OCI-LY7 (cell line): ENCODE measurements at regions not wholly inside any gene's neighbourhood (a gene's known extent, or its start where the extent isn't known, plus 50 kb on each side); places are given as distances from the start of the nearest gene placed in this dataset.

Experiments
- BruUV-seq: library from RNA; stranded (reverse); fragments of 400-500 nt; replicated peaks from 2 replicates; lab custom pipeline; 2021; lab: Mats Ljungman, UMichigan
- CTCF ChIA-PET: fragments of 300-600 bp; sonication (Branson Sonifier 250); formaldehyde crosslinking; loops from one replicate; lab custom pipeline; 2022; ENCODE audit warnings: antibody characterized with exemption; ENCODE audit not compliant: unreplicated experiment; lab: Charles Lee
- POLR2A ChIA-PET: fragments of 300-600 bp; sonication (Branson Sonifier 250); formaldehyde crosslinking; loops from one replicate; lab custom pipeline; 2022; ENCODE audit warnings: antibody characterized with exemption; lab: Charles Lee
- DNase-seq: peaks from one replicate; pipeline ENCODE4 v3.0.0-alpha.2; 2015; ENCODE audit warnings: low spot score
- H2AFZ ChIP-seq: fragments of 200-600 bp; sonication (generic), shearing (Covaris generic); 2 replicates; pipeline ENCODE4 v1.6.1; 2014; ENCODE audit warnings: mild to moderate bottlenecking, antibody characterized with exemption, low read length, moderate library complexity
- H3K27ac ChIP-seq: fragments of 200-600 bp; sonication (generic); 2 replicates; pipeline ENCODE4 v1.5.1; 2014; ENCODE audit warnings: mixed run types, low read depth, mild to moderate bottlenecking, moderate library complexity, low read length, inconsistent platforms; ENCODE audit not compliant: poor library complexity, severe bottlenecking
- H3K36me3 ChIP-seq: fragments of 200-600 bp; sonication (generic); 2 replicates; pipeline ENCODE4 v1.6.1; 2014; ENCODE audit warnings: mild to moderate bottlenecking, antibody characterized with exemption, low read length, moderate library complexity, mixed read lengths; ENCODE audit not compliant: insufficient read depth
- H3K4me1 ChIP-seq: fragments of 200-600 bp; sonication (generic); 2 replicates; pipeline ENCODE4 v1.5.1; 2014; ENCODE audit warnings: mild to moderate bottlenecking, low read length; ENCODE audit not compliant: insufficient read depth, poor library complexity, severe bottlenecking
- H3K4me2 ChIP-seq: fragments of 200-600 bp; sonication (generic); 2 replicates; pipeline ENCODE4 v1.6.1; 2014; ENCODE audit warnings: mild to moderate bottlenecking, low read length
- H3K4me3 ChIP-seq: fragments of 200-600 bp; sonication (generic); 2 replicates; pipeline ENCODE4 v1.5.1; 2014; ENCODE audit warnings: mild to moderate bottlenecking, low read depth, low read length; ENCODE audit not compliant: poor library complexity, severe bottlenecking
- H3K79me2 ChIP-seq: fragments of 200-600 bp; sonication (generic); 2 replicates; pipeline ENCODE4 v1.6.1; 2016; ENCODE audit warnings: low read depth, mild to moderate bottlenecking, low read length, moderate library complexity, mixed read lengths; ENCODE audit not compliant: insufficient read depth
- H3K9me2 ChIP-seq: fragments of 200-600 bp; sonication (generic); 2 replicates; pipeline ENCODE4 v1.6.1; 2016; ENCODE audit warnings: mild to moderate bottlenecking, low read length, mixed read lengths; ENCODE audit not compliant: insufficient read depth
- H3K9me3 ChIP-seq: fragments of 200-600 bp; sonication (generic); 2 replicates; pipeline ENCODE4 v1.6.1; 2014; ENCODE audit warnings: mild to moderate bottlenecking, mixed run types, low read length, mixed read lengths
- H4K20me1 ChIP-seq: fragments of 200-600 bp; sonication (generic); 2 replicates; pipeline ENCODE4 v1.6.1; 2014; ENCODE audit warnings: mild to moderate bottlenecking, antibody characterized with exemption, low read length, moderate library complexity, mixed read lengths; ENCODE audit not compliant: insufficient read depth
- EZH2phosphoT487 ChIP-seq: fragments of 200-600 bp; sonication (generic); IDR thresholded peaks from 2 replicates; pipeline ENCODE4 v1.6.1; 2018; ENCODE audit warnings: low read depth, borderline replicate concordance, mild to moderate bottlenecking, mixed run types, antibody characterized with exemption, low read length, moderate library complexity, mixed read lengths
- intact Hi-C: fragments of 100-400 bp; cut with micrococcal nuclease; formaldehyde crosslinking; loops from one replicate; pipeline ENCODE4 v1.10.0; 2022; ENCODE audit not compliant: unreplicated experiment
- TF ChIP-seq, protein P1 (sequence below): fragments of 200-600 bp; sonication (generic); conservative IDR thresholded peaks from 2 replicates; pipeline ENCODE4 v1.5.1; 2014; ENCODE audit warnings: mild to moderate bottlenecking, antibody characterized with exemption, low read length, moderate library complexity, mixed read lengths

DNA sequence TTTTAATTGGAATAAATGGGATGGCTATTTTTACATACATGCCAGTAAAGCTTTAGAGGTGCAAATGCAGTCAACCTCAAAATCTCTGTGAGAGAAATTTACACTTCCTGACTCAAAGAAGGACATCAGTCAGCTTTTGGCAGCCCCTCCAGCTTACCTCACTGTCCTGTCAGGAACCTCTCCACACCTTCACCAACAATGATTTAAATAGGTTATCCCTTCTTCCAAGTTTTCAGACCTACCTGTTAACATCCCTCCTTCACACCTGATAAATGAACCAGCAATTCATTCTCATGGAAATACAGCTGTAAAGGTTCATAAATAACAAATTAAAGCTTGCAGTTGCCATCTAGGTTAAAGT is 286.1 kb downstream of the SHOX2 start:
- no peak for TF ChIP-seq EZH2phosphoT487
- TF ChIP-seq, protein P1, sequence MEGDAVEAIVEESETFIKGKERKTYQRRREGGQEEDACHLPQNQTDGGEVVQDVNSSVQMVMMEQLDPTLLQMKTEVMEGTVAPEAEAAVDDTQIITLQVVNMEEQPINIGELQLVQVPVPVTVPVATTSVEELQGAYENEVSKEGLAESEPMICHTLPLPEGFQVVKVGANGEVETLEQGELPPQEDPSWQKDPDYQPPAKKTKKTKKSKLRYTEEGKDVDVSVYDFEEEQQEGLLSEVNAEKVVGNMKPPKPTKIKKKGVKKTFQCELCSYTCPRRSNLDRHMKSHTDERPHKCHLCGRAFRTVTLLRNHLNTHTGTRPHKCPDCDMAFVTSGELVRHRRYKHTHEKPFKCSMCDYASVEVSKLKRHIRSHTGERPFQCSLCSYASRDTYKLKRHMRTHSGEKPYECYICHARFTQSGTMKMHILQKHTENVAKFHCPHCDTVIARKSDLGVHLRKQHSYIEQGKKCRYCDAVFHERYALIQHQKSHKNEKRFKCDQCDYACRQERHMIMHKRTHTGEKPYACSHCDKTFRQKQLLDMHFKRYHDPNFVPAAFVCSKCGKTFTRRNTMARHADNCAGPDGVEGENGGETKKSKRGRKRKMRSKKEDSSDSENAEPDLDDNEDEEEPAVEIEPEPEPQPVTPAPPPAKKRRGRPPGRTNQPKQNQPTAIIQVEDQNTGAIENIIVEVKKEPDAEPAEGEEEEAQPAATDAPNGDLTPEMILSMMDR, result no peak
- BruUV-seq, result no TSS peak
- Histone ChIP-seq H3K79me2 (no peaks in the 10 kb centered on the region), H3K36me3 (no peaks in the 10 kb centered on the region), H3K4me3 (no peak overlapping the region), H2AFZ (no peak overlapping the region), H3K9me2 (no peaks in the 10 kb centered on the region), H3K9me3 (no peaks in the 10 kb centered on the region), H3K4me1 (no peaks in the 10 kb centered on the region), H3K27ac (no peak overlapping the region), H3K4me2 (no peak overlapping the region), H4K20me1 (no peaks in the 10 kb centered on the region)
- no peak for DNase-seq
- intact Hi-C loops, result no loop called here
- CTCF ChIA-PET, result no interaction called here
- POLR2A ChIA-PET, result interaction anchor here (0.7 to 1.5 kb wide), 6 partner anchors 11 to 447 kb away, joined by 3 to 4 read pairs (median 3); no protein-coding TSS in a partner anchor

DNA sequence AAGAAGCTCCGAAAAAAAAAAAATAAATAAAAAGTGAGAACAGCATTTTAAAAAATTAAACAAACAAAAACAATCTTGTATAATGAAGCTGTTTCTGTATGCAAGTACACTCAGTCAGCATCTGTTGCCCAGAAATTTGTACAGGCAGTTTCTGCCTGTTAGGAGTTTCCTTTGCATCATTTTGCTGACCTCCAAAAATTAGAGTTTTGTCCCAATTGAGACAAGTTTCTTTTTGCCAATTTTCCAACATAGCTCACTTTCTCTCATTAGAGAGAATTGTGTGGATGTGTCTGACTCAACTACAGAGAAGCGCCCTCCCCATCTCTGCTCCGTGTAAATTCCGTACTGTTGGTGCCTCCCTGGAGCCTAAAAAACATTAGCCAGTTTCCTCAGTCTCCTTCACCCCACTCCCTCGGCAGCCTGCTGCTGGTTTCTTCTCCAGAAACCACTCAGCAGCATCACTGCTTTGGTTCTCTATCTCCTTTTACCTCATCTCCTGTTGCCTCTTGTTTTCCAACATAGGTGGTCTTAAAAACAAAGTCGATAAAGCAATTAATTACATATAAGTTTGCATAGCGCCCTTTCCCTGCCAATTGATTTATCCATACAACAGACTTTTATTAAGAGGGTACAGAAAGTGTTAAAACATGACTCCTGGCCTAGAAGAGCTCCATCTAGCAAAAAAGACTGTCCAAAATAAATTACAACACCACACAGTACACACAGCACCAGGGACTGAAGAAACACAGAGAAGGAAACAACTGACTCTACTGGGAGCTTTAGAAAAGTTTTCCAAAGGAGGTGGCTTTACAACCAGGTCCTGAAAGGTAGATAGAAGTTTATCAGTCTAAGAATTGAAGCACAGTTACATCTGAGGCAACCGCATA is 286.7 kb downstream of the SHOX2 start:
- Histone ChIP-seq H3K36me3 (no peaks in the 10 kb centered on the region), H3K9me2 (no peaks in the 10 kb centered on the region), H2AFZ (no peak overlapping the region), H3K9me3 (no peaks in the 10 kb centered on the region), H3K4me3 (no peak overlapping the region), H3K79me2 (no peaks in the 10 kb centered on the region), H3K27ac (no peak overlapping the region), H4K20me1 (no peaks in the 10 kb centered on the region), H3K4me2 (no peak overlapping the region), H3K4me1 (no peaks in the 10 kb centered on the region)
- CTCF ChIA-PET, result no interaction called here
- TF ChIP-seq, protein P1, result no peak
- TF ChIP-seq EZH2phosphoT487, result no peak
- no peak for DNase-seq
- intact Hi-C loops, result no loop called here
- BruUV-seq, result no TSS peak
- POLR2A ChIA-PET, result interaction anchor here (1.1 to 1.3 kb wide), 5 partner anchors 11 to 42 kb away, joined by 3 read pairs; no protein-coding TSS in a partner anchor

DNA sequence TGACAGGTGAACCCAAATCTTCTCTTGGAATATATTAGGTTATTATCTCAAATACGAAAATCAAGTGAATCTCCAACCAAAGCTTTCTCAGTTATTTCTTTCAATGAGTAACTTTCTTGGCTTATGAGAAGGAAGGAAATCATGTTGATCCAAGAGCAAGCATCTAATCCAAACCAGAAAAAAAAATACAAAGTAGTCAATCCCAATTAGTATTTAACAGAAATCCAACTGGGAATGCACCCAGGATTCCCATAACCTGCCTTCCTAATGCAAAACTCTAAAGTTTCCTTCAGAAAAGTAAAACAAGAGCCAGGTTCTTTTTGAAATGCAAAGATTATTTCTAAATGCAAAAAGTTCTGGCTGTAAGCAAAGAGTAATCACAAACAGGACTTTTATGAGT is 289.3 kb downstream of the SHOX2 start:
- Histone ChIP-seq H4K20me1 (no peaks in the 10 kb centered on the region), H3K36me3 (no peaks in the 10 kb centered on the region), H3K27ac (no peak overlapping the region), H3K4me3 (no peak overlapping the region), H3K9me3 (no peaks in the 10 kb centered on the region), H3K4me1 (no peaks in the 10 kb centered on the region), H3K79me2 (no peaks in the 10 kb centered on the region), H2AFZ (no peak overlapping the region), H3K4me2 (no peak overlapping the region), H3K9me2 (no peaks in the 10 kb centered on the region)
- POLR2A ChIA-PET, result no interaction called here
- intact Hi-C loops, result no loop called here
- TF ChIP-seq EZH2phosphoT487, result no peak
- TF ChIP-seq, protein P1, result no peak
- no peak for DNase-seq
- CTCF ChIA-PET, result no interaction called here
- BruUV-seq, result no TSS peak
